Glutamatergic neuron (in vitro differentiated cells): ENCODE measurements at regions not wholly inside any gene's neighbourhood (a gene's known extent, or its start where the extent isn't known, plus 50 kb on each side); places are given as distances from the start of the nearest gene placed in this dataset.
"Not testable (repeated sequence)": the region's sequence is repeated elsewhere in the genome, so short reads cannot be mapped to it uniquely, and the experiment has no call there.

Source experiments
- DNase-seq: peaks from one replicate; pipeline ENCODE4 v3.0.0; 2022
- H3K27ac Mint-ChIP-seq: one replicate; pipeline ENCODE4 v1.8.0; 2020; ENCODE audit warnings: mild to moderate bottlenecking, mixed read lengths, inconsistent platforms; ENCODE audit not compliant: unreplicated experiment
- H3K27me3 Mint-ChIP-seq: one replicate; pipeline ENCODE4 v1.8.0; 2020; ENCODE audit warnings: mild to moderate bottlenecking, moderate library complexity, mixed read lengths, inconsistent platforms; ENCODE audit not compliant: unreplicated experiment
- H3K36me3 Mint-ChIP-seq: one replicate; pipeline ENCODE4 v1.8.0; 2020; ENCODE audit warnings: mild to moderate bottlenecking, mixed read lengths, inconsistent platforms; ENCODE audit not compliant: unreplicated experiment
- H3K4me1 Mint-ChIP-seq: one replicate; pipeline ENCODE4 v1.8.0; 2020; ENCODE audit warnings: mild to moderate bottlenecking, low read depth, mixed read lengths, inconsistent platforms; ENCODE audit not compliant: unreplicated experiment
- H3K4me3 Mint-ChIP-seq: one replicate; pipeline ENCODE4 v1.8.0; 2020; ENCODE audit warnings: mild to moderate bottlenecking, mixed read lengths, inconsistent platforms; ENCODE audit not compliant: unreplicated experiment
- H3K9me3 Mint-ChIP-seq: one replicate; pipeline ENCODE4 v1.8.0; 2020; ENCODE audit warnings: mild to moderate bottlenecking, moderate library complexity, mixed read lengths, inconsistent platforms; ENCODE audit not compliant: unreplicated experiment
- CTCF ChIP-seq: fragments of 200-600 bp; sonication (generic); IDR thresholded peaks from one replicate; pipeline ENCODE4 v1.5.0; 2021; ENCODE audit not compliant: partially characterized antibody, unreplicated experiment

DNA sequence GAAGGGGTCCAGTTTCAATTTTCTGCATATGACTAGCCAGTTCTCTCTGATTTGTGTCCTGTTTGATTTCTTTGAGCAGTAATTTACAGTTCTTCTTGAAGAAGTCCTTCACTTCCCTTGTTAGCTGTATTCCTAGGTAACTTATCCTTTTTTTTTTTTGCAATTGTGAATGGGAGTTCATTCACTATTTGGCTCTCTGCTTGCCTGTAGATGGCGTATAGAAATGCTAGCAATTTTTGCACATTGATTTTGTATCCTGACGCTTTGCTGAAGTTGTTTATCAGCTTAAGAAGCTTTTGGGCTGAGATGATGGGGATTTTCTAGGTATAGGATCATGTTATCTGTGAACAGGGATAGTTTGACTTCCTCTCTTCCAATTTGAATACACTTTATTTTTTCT is 77.6 kb upstream of the NID2 start:
- H3K4me1 Mint-ChIP-seq: peaks cover 4% of the 10 kb centered on the region
- TF ChIP-seq CTCF: no peak
- no peak overlapping the region for H3K27ac Mint-ChIP-seq
- H3K36me3 Mint-ChIP-seq: peaks cover 7% of the 10 kb centered on the region
- no peaks in the 10 kb centered on the region for H3K9me3 Mint-ChIP-seq
- no peak for DNase-seq
- H3K4me3 Mint-ChIP-seq: no peak overlapping the region
- H3K27me3 Mint-ChIP-seq: no peaks in the 10 kb centered on the region

GRCh38 chr14:52144099-52144498 is 75.2 kb upstream of the NID2 start:
- H3K4me3 Mint-ChIP-seq, H3K27me3 Mint-ChIP-seq, H3K9me3 Mint-ChIP-seq, H3K36me3 Mint-ChIP-seq, DNase-seq, H3K27ac Mint-ChIP-seq, H3K4me1 Mint-ChIP-seq: not testable (repeated sequence)

- no peaks in the 10 kb centered on the region for H3K9me3 Mint-ChIP-seq
- no peaks in the 10 kb centered on the region for H3K4me1 Mint-ChIP-seq
- no peak overlapping the region for H3K27ac Mint-ChIP-seq
- DNase-seq: no peak
- TF ChIP-seq CTCF: no peak
- H3K4me3 Mint-ChIP-seq: no peak overlapping the region
- H3K27me3 Mint-ChIP-seq: no peaks in the 10 kb centered on the region
- no peaks in the 10 kb centered on the region for H3K36me3 Mint-ChIP-seq
Observed at GRCh38 chr14:52142504-52142903, 73.6 kb upstream of the NID2 start.

GRCh38 chr14:52131640-52132320 is 62.9 kb upstream of the NID2 start:
- H3K9me3 Mint-ChIP-seq: no peaks in the 10 kb centered on the region
- H3K27me3 Mint-ChIP-seq: no peaks in the 10 kb centered on the region
- DNase-seq: peak; percentile 70
- TF ChIP-seq CTCF: peak; percentile 79
- no peak overlapping the region for H3K4me3 Mint-ChIP-seq
- peaks cover 6% of the 10 kb centered on the region for H3K36me3 Mint-ChIP-seq
- H3K27ac Mint-ChIP-seq: no peak overlapping the region
- no peaks in the 10 kb centered on the region for H3K4me1 Mint-ChIP-seq

DNA sequence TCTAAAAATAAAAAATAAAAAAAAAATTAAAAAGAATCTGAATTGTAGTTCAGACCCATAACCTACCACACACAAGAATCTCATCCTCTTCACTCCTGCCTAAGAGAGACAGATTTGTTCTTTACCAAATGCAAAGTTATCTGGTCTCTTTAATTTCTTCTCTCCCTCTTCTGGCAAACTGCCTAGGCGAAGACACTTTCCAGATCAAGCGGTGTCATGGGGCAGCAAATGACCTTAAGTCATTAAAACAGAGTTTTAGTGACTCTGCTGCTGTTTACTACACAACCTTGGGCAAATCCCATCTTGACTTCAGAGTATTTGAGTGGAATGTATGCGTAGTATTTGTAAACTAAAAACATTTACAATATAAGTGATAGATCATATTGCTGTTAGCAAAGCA is 60.9 kb upstream of the NID2 start:
- Mint-ChIP-seq H3K4me1 (peaks cover 4% of the 10 kb centered on the region), H3K4me3 (no peak overlapping the region), H3K27ac (no peak overlapping the region), H3K36me3 (no peaks in the 10 kb centered on the region), H3K9me3 (no peaks in the 10 kb centered on the region), H3K27me3 (no peaks in the 10 kb centered on the region)
- no peak for TF ChIP-seq CTCF
- no peak for DNase-seq

- Mint-ChIP-seq H3K36me3 (no peaks in the 10 kb centered on the region), H3K4me1 (peaks cover 4% of the 10 kb centered on the region), H3K27ac (no peak overlapping the region), H3K27me3 (no peaks in the 10 kb centered on the region), H3K4me3 (no peak overlapping the region), H3K9me3 (no peaks in the 10 kb centered on the region)
- no peak for TF ChIP-seq CTCF
- DNase-seq: no peak
Observed at GRCh38 chr14:52125885-52126284, 57.0 kb upstream of the NID2 start.
